Neural cell (in vitro differentiated cells): ENCODE measurements at regions not wholly inside any gene's neighbourhood (a gene's known extent, or its start where the extent isn't known, plus 50 kb on each side); places are given as distances from the start of the nearest gene placed in this dataset.

Source experiments
- H2AFZ ChIP-seq: fragments of 200-600, 300-800 bp; sonication (generic), shearing (Covaris generic); 2 replicates; pipeline ENCODE4 v1.6.0; 2014; ENCODE audit warnings: low read depth, mild to moderate bottlenecking, antibody characterized with exemption, low read length, moderate library complexity
- H3F3A ChIP-seq: fragments of 200-600 bp; shearing (Covaris generic); 2 replicates; pipeline ENCODE4 v1.6.1; 2016; ENCODE audit warnings: mild to moderate bottlenecking, moderate library complexity, mixed read lengths, antibody characterized with exemption, low read length; ENCODE audit not compliant: insufficient read depth, poor library complexity, severe bottlenecking
- H3K27ac ChIP-seq: fragments of 200-600, 300-800 bp; sonication (generic), shearing (Covaris generic); 2 replicates; pipeline ENCODE4 v1.5.1; 2014; ENCODE audit warnings: mild to moderate bottlenecking, low read length, moderate library complexity
- H3K27me3 ChIP-seq: fragments of 300-800, 200-600 bp; sonication (generic), shearing (Covaris generic); 2 replicates; pipeline ENCODE4 v1.6.0; 2014; ENCODE audit warnings: mild to moderate bottlenecking, low read depth, low read length, moderate library complexity; ENCODE audit not compliant: insufficient read depth
- H3K36me3 ChIP-seq: fragments of 300-800, 200-600 bp; sonication (generic), shearing (Covaris generic); 2 replicates; pipeline ENCODE4 v1.5.1; 2014; ENCODE audit warnings: mild to moderate bottlenecking, antibody characterized with exemption, low read length, moderate library complexity; ENCODE audit not compliant: insufficient read depth
- H3K4me2 ChIP-seq: fragments of 300-800, 200-600 bp; sonication (generic), shearing (Covaris generic); 2 replicates; pipeline ENCODE4 v1.6.0; 2014; ENCODE audit warnings: mild to moderate bottlenecking, low read length
- H3K4me3 ChIP-seq: fragments of 300-800, 200-600 bp; sonication (generic), shearing (Covaris generic); 2 replicates; pipeline ENCODE4 v1.5.1; 2014; ENCODE audit warnings: mild to moderate bottlenecking, low read length, moderate library complexity
- H3K79me2 ChIP-seq: fragments of 200-600 bp; shearing (Covaris generic); replicated peaks from 2 replicates; pipeline ENCODE4 v1.6.0; 2014; ENCODE audit warnings: mild to moderate bottlenecking, low read length, moderate library complexity; ENCODE audit not compliant: insufficient read depth
- H3K9ac ChIP-seq: fragments of 300-800, 200-600 bp; sonication (generic), shearing (Covaris generic); 2 replicates; pipeline ENCODE4 v1.6.1; 2016; ENCODE audit warnings: mild to moderate bottlenecking, low read length, mixed read lengths
- H3K9me2 ChIP-seq: fragments of 200-600 bp; shearing (Covaris generic); 2 replicates; pipeline ENCODE4 v1.6.1; 2016; ENCODE audit warnings: mild to moderate bottlenecking, low read length, mixed read lengths; ENCODE audit not compliant: insufficient read depth
- H3K9me3 ChIP-seq: fragments of 200-600, 300-800 bp; sonication (generic), shearing (Covaris generic); 2 replicates; pipeline ENCODE4 v1.6.1; 2016; ENCODE audit warnings: mild to moderate bottlenecking, mixed run types, low read length, moderate library complexity, mixed read lengths
- H4K20me1 ChIP-seq: fragments of 200-600 bp; shearing (Covaris generic); 2 replicates; pipeline ENCODE4 v1.6.1; 2016; ENCODE audit warnings: mild to moderate bottlenecking, mixed run types; ENCODE audit not compliant: insufficient read depth
- EP300 ChIP-seq: fragments of 450-650 bp; conservative IDR thresholded peaks from 2 replicates; pipeline ENCODE4 v1.6.1; 2014; ENCODE audit warnings: antibody characterized with exemption, mild to moderate bottlenecking, moderate library complexity; ENCODE audit not compliant: poor library complexity, severe bottlenecking
- EZH2 ChIP-seq: fragments of 200-600, 300-800 bp; shearing (Covaris generic), sonication (generic); IDR thresholded peaks from 2 replicates; pipeline ENCODE4 v1.6.1; 2014; ENCODE audit warnings: antibody characterized with exemption, low read length, borderline replicate concordance, mild to moderate bottlenecking; ENCODE audit not compliant: insufficient read depth, poor library complexity, severe bottlenecking
- MXI1 ChIP-seq: fragments of 450-650 bp; conservative IDR thresholded peaks from 2 replicates; pipeline ENCODE4 v1.6.1; 2014; ENCODE audit warnings: antibody characterized with exemption, mild to moderate bottlenecking; ENCODE audit not compliant: poor library complexity, severe bottlenecking
- POLR2AphosphoS5 ChIP-seq: IDR thresholded peaks from 2 replicates; pipeline ENCODE4 v1.6.1; 2012
- RAD21 ChIP-seq: fragments of 450-650 bp; conservative IDR thresholded peaks from 2 replicates; pipeline ENCODE4 v1.6.1; 2014; ENCODE audit warnings: antibody characterized with exemption, mild to moderate bottlenecking, moderate library complexity
- SMC3 ChIP-seq: fragments of 450-650 bp; conservative IDR thresholded peaks from 2 replicates; pipeline ENCODE4 v1.6.1; 2014; ENCODE audit warnings: antibody characterized with exemption, mild to moderate bottlenecking, moderate library complexity; ENCODE audit not compliant: poor library complexity
- TAF1 ChIP-seq: IDR thresholded peaks from 2 replicates; pipeline ENCODE4 v1.6.1; 2012; ENCODE audit warnings: low read depth
- TF ChIP-seq, protein P1 (sequence below): fragments of 450-650 bp; IDR thresholded peaks from 2 replicates; pipeline ENCODE4 v1.5.1; 2014; ENCODE audit warnings: antibody characterized with exemption, mild to moderate bottlenecking, moderate library complexity; ENCODE audit not compliant: poor library complexity, severe bottlenecking
- TF ChIP-seq, protein P2 (sequence below): IDR thresholded peaks from 2 replicates; pipeline ENCODE4 v1.6.1; 2012; ENCODE audit warnings: borderline replicate concordance

GRCh38 chr2:216942016-216942415, 82.2 kb upstream of the TNP1 start:
- no peaks in the 10 kb centered on the region for H3K9me3 ChIP-seq
- no peak overlapping the region for H3K4me2 ChIP-seq
- H3K27me3 ChIP-seq, result no peaks in the 10 kb centered on the region
- no peak overlapping the region for H3K9ac ChIP-seq
- H3K27ac ChIP-seq, result no peak overlapping the region
- no peaks in the 10 kb centered on the region for H3K36me3 ChIP-seq
- H3F3A ChIP-seq, result no peaks in the 10 kb centered on the region
- no peaks in the 10 kb centered on the region for H3K79me2 ChIP-seq
- TF ChIP-seq EZH2 (no peak), TAF1 (no peak), RAD21 (no peak), SMC3 (no peak), EP300 (no peak), MXI1 (no peak), POLR2AphosphoS5 (no peak)
- TF ChIP-seq, protein P1, sequence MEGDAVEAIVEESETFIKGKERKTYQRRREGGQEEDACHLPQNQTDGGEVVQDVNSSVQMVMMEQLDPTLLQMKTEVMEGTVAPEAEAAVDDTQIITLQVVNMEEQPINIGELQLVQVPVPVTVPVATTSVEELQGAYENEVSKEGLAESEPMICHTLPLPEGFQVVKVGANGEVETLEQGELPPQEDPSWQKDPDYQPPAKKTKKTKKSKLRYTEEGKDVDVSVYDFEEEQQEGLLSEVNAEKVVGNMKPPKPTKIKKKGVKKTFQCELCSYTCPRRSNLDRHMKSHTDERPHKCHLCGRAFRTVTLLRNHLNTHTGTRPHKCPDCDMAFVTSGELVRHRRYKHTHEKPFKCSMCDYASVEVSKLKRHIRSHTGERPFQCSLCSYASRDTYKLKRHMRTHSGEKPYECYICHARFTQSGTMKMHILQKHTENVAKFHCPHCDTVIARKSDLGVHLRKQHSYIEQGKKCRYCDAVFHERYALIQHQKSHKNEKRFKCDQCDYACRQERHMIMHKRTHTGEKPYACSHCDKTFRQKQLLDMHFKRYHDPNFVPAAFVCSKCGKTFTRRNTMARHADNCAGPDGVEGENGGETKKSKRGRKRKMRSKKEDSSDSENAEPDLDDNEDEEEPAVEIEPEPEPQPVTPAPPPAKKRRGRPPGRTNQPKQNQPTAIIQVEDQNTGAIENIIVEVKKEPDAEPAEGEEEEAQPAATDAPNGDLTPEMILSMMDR, result no peak
- TF ChIP-seq, protein P2, sequence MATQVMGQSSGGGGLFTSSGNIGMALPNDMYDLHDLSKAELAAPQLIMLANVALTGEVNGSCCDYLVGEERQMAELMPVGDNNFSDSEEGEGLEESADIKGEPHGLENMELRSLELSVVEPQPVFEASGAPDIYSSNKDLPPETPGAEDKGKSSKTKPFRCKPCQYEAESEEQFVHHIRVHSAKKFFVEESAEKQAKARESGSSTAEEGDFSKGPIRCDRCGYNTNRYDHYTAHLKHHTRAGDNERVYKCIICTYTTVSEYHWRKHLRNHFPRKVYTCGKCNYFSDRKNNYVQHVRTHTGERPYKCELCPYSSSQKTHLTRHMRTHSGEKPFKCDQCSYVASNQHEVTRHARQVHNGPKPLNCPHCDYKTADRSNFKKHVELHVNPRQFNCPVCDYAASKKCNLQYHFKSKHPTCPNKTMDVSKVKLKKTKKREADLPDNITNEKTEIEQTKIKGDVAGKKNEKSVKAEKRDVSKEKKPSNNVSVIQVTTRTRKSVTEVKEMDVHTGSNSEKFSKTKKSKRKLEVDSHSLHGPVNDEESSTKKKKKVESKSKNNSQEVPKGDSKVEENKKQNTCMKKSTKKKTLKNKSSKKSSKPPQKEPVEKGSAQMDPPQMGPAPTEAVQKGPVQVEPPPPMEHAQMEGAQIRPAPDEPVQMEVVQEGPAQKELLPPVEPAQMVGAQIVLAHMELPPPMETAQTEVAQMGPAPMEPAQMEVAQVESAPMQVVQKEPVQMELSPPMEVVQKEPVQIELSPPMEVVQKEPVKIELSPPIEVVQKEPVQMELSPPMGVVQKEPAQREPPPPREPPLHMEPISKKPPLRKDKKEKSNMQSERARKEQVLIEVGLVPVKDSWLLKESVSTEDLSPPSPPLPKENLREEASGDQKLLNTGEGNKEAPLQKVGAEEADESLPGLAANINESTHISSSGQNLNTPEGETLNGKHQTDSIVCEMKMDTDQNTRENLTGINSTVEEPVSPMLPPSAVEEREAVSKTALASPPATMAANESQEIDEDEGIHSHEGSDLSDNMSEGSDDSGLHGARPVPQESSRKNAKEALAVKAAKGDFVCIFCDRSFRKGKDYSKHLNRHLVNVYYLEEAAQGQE, result no peak
- no peaks in the 10 kb centered on the region for H4K20me1 ChIP-seq
- no peak overlapping the region for H3K4me3 ChIP-seq
- H3K9me2 ChIP-seq, result no peaks in the 10 kb centered on the region
- H2AFZ ChIP-seq, result no peak overlapping the region

DNA sequence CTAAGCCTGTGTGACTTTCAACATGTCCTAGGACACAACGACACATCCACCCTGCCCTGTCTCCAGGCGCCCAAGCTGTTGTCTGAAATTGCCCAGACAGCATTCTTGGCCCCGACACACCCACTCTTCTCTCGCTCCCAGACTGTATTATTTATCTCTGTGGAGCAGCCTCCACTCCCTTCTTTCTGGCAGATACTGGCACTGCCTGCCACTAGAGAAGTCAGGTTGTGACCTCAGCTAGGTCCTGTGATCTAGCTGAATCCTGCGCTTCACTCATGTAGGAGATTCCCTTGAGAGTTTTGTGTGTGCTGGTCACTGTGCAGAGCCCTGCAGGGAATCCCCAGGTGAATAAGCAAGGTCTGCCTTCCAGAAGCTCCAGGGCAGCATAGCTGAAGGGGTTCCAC, 77.1 kb upstream of the TNP1 start:
- Histone ChIP-seq H3K4me3 (no peak overlapping the region), H4K20me1 (no peaks in the 10 kb centered on the region), H3K9me2 (no peaks in the 10 kb centered on the region), H3K27ac (no peak overlapping the region), H3K9me3 (no peaks in the 10 kb centered on the region), H3K79me2 (no peaks in the 10 kb centered on the region), H3K27me3 (no peaks in the 10 kb centered on the region), H3K4me2 (no peak overlapping the region), H2AFZ (no peak overlapping the region), H3F3A (no peaks in the 10 kb centered on the region), H3K36me3 (no peaks in the 10 kb centered on the region), H3K9ac (no peak overlapping the region)
- TF ChIP-seq MXI1, result no peak
- no peak for TF ChIP-seq POLR2AphosphoS5
- TF ChIP-seq, protein P2, result no peak
- TF ChIP-seq, protein P1, result no peak
- TF ChIP-seq TAF1, result no peak
- TF ChIP-seq EZH2, result no peak
